GM12891 (cell line): ENCODE measurements at regions not wholly inside any gene's neighbourhood (a gene's known extent, or its start where the extent isn't known, plus 50 kb on each side); places are given as distances from the start of the nearest gene placed in this dataset.

Experiments used
- DNase-seq: peaks from one replicate; pipeline ENCODE4 v3.0.0; 2011; ENCODE audit warnings: low spot score; ENCODE audit not compliant: insufficient read length
- FAIRE-seq: peaks from 2 replicates; lab custom pipeline; 2011; peaks lifted over from hg19 to GRCh38; lab: Jason Lieb, UNC
- PAX5 ChIP-seq: IDR thresholded peaks from 2 replicates; pipeline ENCODE4 v1.6.1; 2011; ENCODE audit warnings: low read length, moderate library complexity, mild to moderate bottlenecking; ENCODE audit not compliant: insufficient read depth, severe bottlenecking
- POLR2A ChIP-seq: IDR thresholded peaks from 2 replicates; pipeline ENCODE4 v1.6.1; 2011; ENCODE audit warnings: low read depth, low read length, control low read depth
- POLR2AphosphoS5 ChIP-seq: IDR thresholded peaks from 2 replicates; pipeline ENCODE4 v1.6.1; 2011; ENCODE audit warnings: low read depth, low read length, control low read depth
- POU2F2 ChIP-seq: IDR thresholded peaks from 2 replicates; pipeline ENCODE4 v1.6.1; 2011; ENCODE audit warnings: low read depth, mild to moderate bottlenecking, control low read depth, low read length, moderate library complexity
- SPI1 ChIP-seq: IDR thresholded peaks from 2 replicates; pipeline ENCODE4 v1.6.1; 2011; ENCODE audit warnings: low read depth, low read length, control low read depth
- TAF1 ChIP-seq: IDR thresholded peaks from 2 replicates; pipeline ENCODE4 v1.6.1; 2011; ENCODE audit warnings: low read depth, low read length, control low read depth

DNA sequence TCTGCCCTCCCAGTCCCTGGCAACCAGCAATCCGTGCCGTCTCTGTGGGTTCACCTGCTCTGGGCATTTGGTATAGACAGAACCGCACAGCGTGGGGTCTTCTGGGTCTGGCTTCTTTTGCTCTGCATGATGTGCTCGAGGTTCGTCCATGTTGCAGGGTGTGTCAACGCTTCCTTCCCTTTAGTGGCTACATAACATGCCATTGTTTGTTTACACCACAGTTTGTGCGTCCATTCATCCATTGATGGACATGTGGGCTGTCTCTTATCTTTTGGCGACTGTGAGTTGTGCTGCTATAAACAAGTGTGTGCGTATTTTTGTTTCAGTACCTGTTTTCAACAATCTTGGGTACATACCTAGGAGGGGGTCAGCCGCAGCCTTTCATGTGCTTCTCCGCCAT lies 149.5 kb upstream of the RPS6KA2 start:
- FAIRE-seq (no peak), DNase-seq (no peak)
- TF ChIP-seq PAX5: no peak
- no peak for TF ChIP-seq SPI1
- TF ChIP-seq TAF1: no peak
- no peak for TF ChIP-seq POLR2A
- TF ChIP-seq POU2F2: no peak
- no peak for TF ChIP-seq POLR2AphosphoS5

DNA sequence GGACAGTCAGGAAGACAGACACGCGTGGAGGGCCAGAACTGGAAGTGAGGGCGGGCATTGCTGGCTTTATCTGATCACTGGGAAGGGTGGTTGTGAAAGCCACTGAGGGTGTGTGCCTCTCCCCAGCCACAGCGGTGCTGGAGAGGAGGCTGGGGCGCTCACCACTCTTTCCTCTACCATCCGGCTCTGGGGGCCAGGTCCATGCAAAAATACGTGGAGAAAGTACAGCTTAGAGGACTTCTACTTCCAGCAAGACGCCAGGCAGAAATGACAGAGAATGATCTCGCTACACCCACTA lies 148.8 kb upstream of the RPS6KA2 start:
- no peak for DNase-seq
- TF ChIP-seq PAX5 (no peak), POLR2A (no peak), TAF1 (no peak), POU2F2 (no peak), SPI1 (no peak)
- FAIRE-seq: no peak

DNA sequence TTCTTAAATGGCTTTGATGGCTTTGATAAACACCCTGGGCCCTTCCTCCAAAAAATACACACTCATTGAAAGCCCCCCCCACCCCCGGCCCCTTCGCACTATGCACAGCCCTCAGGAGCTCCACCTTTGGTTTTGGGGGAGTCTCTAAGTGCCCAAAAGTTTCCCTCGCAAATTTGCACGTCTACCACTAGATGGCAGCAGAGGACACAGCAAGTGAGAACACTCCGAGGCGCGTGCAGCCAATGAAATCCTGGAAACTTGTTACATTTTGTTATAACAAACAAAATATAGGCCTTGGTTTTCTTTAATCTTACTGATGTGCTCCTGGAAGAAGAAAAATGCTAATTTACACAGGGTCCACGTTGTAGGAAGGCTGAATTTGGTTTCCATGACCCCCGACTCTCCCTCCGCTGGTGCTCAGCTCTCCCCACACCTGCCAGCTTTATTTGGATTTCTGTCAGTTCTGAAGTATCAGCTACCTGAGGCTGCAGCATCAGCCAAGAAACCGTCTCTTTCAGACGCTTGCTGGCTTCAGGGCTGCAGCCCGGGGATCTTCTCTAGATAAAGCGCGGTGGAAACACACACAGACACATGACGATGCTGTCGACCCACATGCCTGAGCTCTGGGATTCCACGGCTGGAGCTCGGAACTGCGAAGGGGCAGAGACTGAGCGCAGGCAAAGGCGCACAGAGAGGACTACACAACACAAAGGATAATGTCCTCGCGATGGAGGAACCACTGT lies 148.3 kb upstream of the RPS6KA2 start:
- DNase-seq (peak; percentile 75), FAIRE-seq (peak; percentile 87)
- TF ChIP-seq POLR2A: no peak
- no peak for TF ChIP-seq POLR2AphosphoS5
- TF ChIP-seq PAX5: no peak
- no peak for TF ChIP-seq POU2F2
- TF ChIP-seq TAF1: no peak
- no peak for TF ChIP-seq SPI1

DNA sequence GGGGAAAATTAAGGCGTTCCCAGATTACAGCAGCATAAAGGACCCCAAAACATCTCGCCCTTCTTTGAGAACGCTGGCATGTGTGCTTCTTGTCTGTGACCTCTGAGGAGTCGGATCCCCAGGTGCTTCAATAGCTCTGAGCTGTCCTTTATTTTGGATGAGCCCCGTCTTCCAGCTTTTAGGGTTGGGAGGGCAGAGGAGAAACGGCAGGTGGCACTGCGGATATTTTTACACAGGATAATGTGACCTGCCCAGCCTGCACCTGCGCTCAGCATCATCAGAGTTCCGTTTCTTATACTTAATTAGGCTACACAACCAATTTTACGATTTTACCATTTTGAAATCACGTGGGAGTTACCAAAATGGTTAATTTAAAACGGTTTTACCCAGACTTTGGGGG lies 147.7 kb upstream of the RPS6KA2 start:
- DNase-seq (no peak), FAIRE-seq (no peak)
- no peak for TF ChIP-seq SPI1
- no peak for TF ChIP-seq TAF1
- TF ChIP-seq POLR2AphosphoS5: no peak
- no peak for TF ChIP-seq POLR2A
- no peak for TF ChIP-seq POU2F2
- TF ChIP-seq PAX5: no peak

DNA sequence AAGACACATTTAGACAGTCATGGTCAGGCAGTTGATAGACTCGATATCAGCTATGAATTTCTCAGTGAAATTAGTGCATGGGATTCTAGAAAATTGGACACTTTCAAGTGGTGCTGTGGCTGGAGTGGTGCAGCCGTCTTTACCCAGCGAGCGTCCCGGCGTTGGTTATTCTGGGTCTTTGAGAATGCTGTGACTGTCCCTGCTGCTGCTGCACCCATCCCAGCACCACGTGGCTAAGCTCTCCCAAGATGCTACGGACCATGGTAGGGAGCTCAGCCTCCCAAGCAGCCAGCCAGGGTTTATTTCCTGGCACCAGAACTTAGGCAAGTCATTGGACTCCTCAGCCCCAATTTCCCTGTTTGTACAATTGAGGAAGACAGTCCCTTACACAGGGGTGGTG lies 147.2 kb upstream of the RPS6KA2 start:
- FAIRE-seq (no peak), DNase-seq (no peak)
- no peak for TF ChIP-seq PAX5
- TF ChIP-seq SPI1: no peak
- no peak for TF ChIP-seq POU2F2
- TF ChIP-seq POLR2A: no peak
- TF ChIP-seq POLR2AphosphoS5: no peak
- no peak for TF ChIP-seq TAF1

DNA sequence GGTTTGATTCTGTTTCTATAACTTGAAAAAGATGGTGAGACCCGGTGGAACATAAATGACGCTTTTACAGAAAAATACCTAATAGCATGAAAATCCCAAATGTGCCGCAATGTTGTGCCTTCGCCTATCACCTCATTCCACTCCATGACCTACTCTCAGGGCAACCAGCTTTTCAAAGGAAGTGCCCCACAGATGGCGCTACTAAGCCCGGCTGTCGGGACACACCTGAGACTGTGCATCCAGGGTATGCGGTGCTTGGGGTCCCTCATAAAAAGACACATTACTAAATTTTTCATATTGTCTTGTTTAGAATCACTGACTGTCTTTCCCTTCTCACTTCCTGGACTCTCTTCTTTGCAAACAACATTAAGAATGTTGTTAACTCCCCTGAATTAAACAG lies 145.5 kb upstream of the RPS6KA2 start:
- no peak for DNase-seq
- TF ChIP-seq SPI1 (no peak), TAF1 (no peak), POLR2AphosphoS5 (no peak), POLR2A (no peak), POU2F2 (no peak), PAX5 (no peak)
- FAIRE-seq: no peak

DNA sequence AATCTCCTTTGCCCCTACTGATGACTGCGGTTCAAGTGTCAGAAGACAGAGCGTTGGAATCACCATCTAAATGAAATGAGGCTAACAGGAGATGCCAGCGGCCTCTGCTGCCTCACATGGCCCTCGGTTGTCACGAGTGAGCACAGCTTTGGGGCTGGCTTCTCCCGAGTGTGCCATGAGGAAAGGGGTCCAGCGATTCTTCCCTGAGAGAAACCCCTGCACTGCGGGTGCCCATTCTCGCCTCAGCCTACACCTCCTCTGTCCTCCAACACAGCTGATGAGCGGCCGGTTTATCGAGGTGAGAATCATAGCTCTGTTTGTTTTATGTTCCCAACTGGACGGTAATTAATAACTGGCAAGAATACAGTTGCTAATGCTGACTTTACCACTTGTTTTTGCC lies 144.7 kb upstream of the RPS6KA2 start:
- FAIRE-seq: no peak
- no peak for TF ChIP-seq SPI1
- no peak for TF ChIP-seq PAX5
- no peak for TF ChIP-seq POLR2AphosphoS5
- no peak for TF ChIP-seq POU2F2
- no peak for TF ChIP-seq POLR2A
- no peak for TF ChIP-seq TAF1
- no peak for DNase-seq

DNA sequence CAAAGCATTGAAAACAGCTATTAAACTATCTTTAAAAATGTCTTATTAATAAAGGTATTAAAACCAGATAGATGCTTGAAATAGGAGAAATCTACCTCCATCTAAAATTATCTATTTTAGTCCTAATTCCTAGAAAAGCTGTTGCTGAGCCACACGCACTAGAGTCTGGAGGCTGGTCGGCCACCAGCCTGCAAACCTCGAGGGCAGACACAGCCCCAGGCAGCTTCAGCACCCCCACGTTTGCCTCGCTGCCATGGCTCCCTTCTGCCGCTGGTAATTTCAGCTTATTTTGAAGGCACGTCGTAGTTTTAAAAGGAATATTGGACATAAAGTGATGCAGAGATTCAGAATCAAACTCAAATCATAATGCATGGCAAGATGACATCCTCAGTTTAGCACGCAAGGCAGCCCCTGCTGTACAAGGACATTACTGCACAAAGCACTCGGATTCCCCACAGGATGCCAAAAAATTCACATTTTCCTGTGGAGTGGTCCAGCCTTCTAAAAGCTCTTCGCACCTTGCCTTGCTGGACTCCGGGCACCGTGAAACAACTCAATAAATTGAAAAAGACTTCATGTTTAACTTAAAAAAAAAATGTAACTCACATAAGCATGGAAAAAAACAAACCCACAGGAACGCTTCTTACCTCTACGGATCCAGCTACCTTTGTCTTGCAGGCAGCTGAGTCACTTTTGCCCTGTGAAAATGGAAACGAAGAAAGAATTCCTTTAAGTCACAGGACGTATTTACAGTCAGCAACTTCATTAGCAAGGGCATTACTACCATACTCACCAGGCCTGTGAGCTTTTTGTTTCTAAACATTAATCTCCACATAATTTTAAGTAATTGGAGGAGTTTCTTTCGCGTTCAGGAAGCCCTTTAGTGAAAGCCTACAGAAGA lies 143.4 kb upstream of the RPS6KA2 start:
- FAIRE-seq: no peak
- no peak for DNase-seq
- TF ChIP-seq SPI1: no peak
- TF ChIP-seq TAF1: no peak
- TF ChIP-seq POLR2A: no peak
- TF ChIP-seq POU2F2: no peak
- TF ChIP-seq POLR2AphosphoS5: no peak
- TF ChIP-seq PAX5: no peak

DNA sequence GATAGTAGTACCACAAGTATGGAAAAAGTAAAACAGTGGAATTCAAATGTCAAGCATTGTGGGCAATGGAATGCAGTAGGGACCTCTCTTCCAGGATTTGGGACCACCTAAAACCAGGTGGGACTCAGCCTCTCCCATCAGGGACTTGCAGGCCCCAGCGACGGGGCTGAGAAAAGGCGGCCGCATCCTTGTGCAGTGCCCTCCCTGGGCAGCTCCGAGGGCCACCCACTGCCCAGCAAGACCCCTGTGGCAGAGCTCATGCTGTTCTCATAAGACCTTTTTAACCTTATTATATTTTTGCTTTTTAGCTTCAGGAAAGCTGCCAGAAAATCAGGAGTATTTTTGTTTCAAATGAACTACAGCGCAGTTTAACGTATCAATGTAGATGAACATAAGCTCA lies 142.6 kb upstream of the RPS6KA2 start:
- FAIRE-seq: no peak
- TF ChIP-seq TAF1 (no peak), POLR2A (no peak), PAX5 (no peak), POU2F2 (no peak), SPI1 (no peak), POLR2AphosphoS5 (no peak)
- DNase-seq: no peak
